ENCODE measurements at regions not wholly inside any gene's neighbourhood (a gene's known extent, or its start where the extent isn't known, plus 50 kb on each side); places are given as distances from the start of the nearest gene placed in this dataset.

- in situ Hi-C loops (cut with MboI; ENCODE audit: low sequenced_read_pairs): no loop called here
- no peak overlapping the region for H3K56ac ChIP-seq (ENCODE audit: extremely low read depth, insufficient read depth, low read length)
- H4K8ac ChIP-seq (ENCODE audit: low read depth in 2 of 2, low read length in 2 of 2): no peak overlapping the region
- no peak overlapping the region for H3K4me2 ChIP-seq (ENCODE audit: low read depth, low read length)
- no peak overlapping the region for H3K23ac ChIP-seq (ENCODE audit: low read depth, low read length)
- no peaks in the 10 kb centered on the region for H3K4me1 ChIP-seq (ENCODE audit: control insufficient read depth, insufficient read depth, low read length)
- POLR2A ChIA-PET (ENCODE audit: unreplicated experiment): no interaction called here
- no peak overlapping the region for H2BK20ac ChIP-seq (ENCODE audit: low read depth, low read length)
- H2AFZ ChIP-seq (replicated peaks; ENCODE audit: low read length, poor library complexity): no peak overlapping the region
- DNase-seq (no peak), ATAC-seq (ENCODE audit: low read depth) (no peak)
- dilution Hi-C loops (cut with HindIII; ENCODE audit: low sequenced_read_pairs, unreplicated experiment): no loop called here
- intact Hi-C loops (cut with micrococcal nuclease): no loop called here
- TF ChIP-seq FOS (IDR thresholded peaks at IDR 0.05; ENCODE audit: low read depth, low read length) (no peak), CHD1 (IDR thresholded peaks at IDR 0.05; ENCODE audit: low read depth, low read length) (no peak), RAD21 (IDR thresholded peaks at IDR 0.05; ENCODE audit: low read length) (no peak), BHLHE40 (IDR thresholded peaks at IDR 0.05; ENCODE audit: low read depth, low read length) (no peak), MXI1 (IDR thresholded peaks at IDR 0.05; ENCODE audit: borderline replicate concordance, low read depth, low read length) (no peak), CEBPB (IDR thresholded peaks at IDR 0.05; ENCODE audit: low read depth, low read length) (no peak), MAZ (IDR thresholded peaks at IDR 0.05; ENCODE audit: borderline replicate concordance, low read depth, low read length) (no peak), RCOR1 (IDR thresholded peaks at IDR 0.05; ENCODE audit: insufficient replicate concordance, low read length) (no peak), NFE2L2 (IDR thresholded peaks at IDR 0.05; ENCODE audit: low read depth, low read length) (no peak), USF2 (IDR thresholded peaks at IDR 0.05; ENCODE audit: low read depth, low read length) (no peak), POLR2A (IDR thresholded peaks at IDR 0.05; ENCODE audit: low read depth, low read length) (no peak), SMC3 (IDR thresholded peaks at IDR 0.05; ENCODE audit: low read depth, low read length) (no peak), MAFK (IDR thresholded peaks at IDR 0.05; ENCODE audit: low read depth, low read length) (no peak), ELK1 (IDR thresholded peaks at IDR 0.05; ENCODE audit: borderline replicate concordance, low read depth, low read length) (no peak), RFX5 (IDR thresholded peaks at IDR 0.05; ENCODE audit: low read depth, low read length) (no peak), CTCF (conservative IDR thresholded peaks at IDR 0.05; ENCODE audit: low read depth, low read length) (no peak)
- H3K9ac ChIP-seq (ENCODE audit: low read depth, low read length): no peak overlapping the region
- CTCF ChIA-PET: no interaction called here
- no peaks in the 10 kb centered on the region for H3K9me1 ChIP-seq (ENCODE audit: insufficient read depth, low read length)
- no peak overlapping the region for H4K91ac ChIP-seq (ENCODE audit: insufficient read depth, low read depth, low read length)
- H3K27ac ChIP-seq (ENCODE audit: insufficient read depth, low read length): no peak overlapping the region
- no peak overlapping the region for H2BK120ac ChIP-seq (ENCODE audit: low read depth, low read length)
- H3K4ac ChIP-seq (ENCODE audit: low read depth, low read length): no peak overlapping the region
- H3K36me3 ChIP-seq (ENCODE audit: control insufficient read depth, insufficient read depth, low read length): no peaks in the 10 kb centered on the region
- 80% methylated on average over 1 of the region's 3 CpGs; no CpG with 5 or more reads in 1 of the 2 experiments for WGBS, 2 experiments (ENCODE audit: extremely low coverage in 2 of 2, insufficient read length in 1 of 2)
- peaks cover 6% of the 10 kb centered on the region for H3K27me3 ChIP-seq (ENCODE audit: control insufficient read depth, insufficient read depth, low read length)
- no peak overlapping the region for H4K5ac ChIP-seq (ENCODE audit: low read depth, low read length)
- H2BK5ac ChIP-seq (ENCODE audit: low read depth, low read length, poor library complexity, severe bottlenecking): no peak overlapping the region
- no peak overlapping the region for H3K14ac ChIP-seq (replicated peaks; ENCODE audit: low read depth, low read length)
- H3K9me3 ChIP-seq (ENCODE audit: control insufficient read depth, insufficient read depth, low read length): no peaks in the 10 kb centered on the region
- H2AK5ac ChIP-seq (ENCODE audit: low read depth, low read length): no peak overlapping the region
- BruUV-seq (replicated peaks): no TSS peak
- no peak overlapping the region for H2BK15ac ChIP-seq (ENCODE audit: low read depth, low read length)
- H3K79me1 ChIP-seq (ENCODE audit: low read depth in 1 of 2, low read length in 2 of 2): no peaks in the 10 kb centered on the region
- H3K18ac ChIP-seq (ENCODE audit: low read depth, low read length): no peak overlapping the region
- no peaks in the 10 kb centered on the region for H4K20me1 ChIP-seq (ENCODE audit: insufficient read depth, low read length)
- no peak overlapping the region for H2AK9ac ChIP-seq (replicated peaks; ENCODE audit: low read depth, low read length, poor library complexity)
- H3K4me3 ChIP-seq (ENCODE audit: insufficient read depth, low read depth, low read length): no peak overlapping the region
Measured at GRCh38 chr13:50747737-50748350, 95.6 kb downstream of the DLEU7 start.
